HFFc6 (cell line): ENCODE measurements at regions not wholly inside any gene's neighbourhood (a gene's known extent, or its start where the extent isn't known, plus 50 kb on each side); places are given as distances from the start of the nearest gene placed in this dataset.
A peak's percentile ranks its signal among the peaks of the same experiment; 100 is the strongest.

Experiments
- DNase-seq: peaks from one replicate; pipeline ENCODE4 v3.0.0-alpha.2; 2018
- H3K27ac Mint-ChIP-seq: 2 replicates; pipeline ENCODE4 v1.8.0; 2020; ENCODE audit warnings: mild to moderate bottlenecking, mixed read lengths
- H3K27me3 Mint-ChIP-seq: 2 replicates; pipeline ENCODE4 v1.8.0; 2021; ENCODE audit warnings: mild to moderate bottlenecking, moderate library complexity, mixed read lengths; ENCODE audit not compliant: insufficient read depth
- H3K36me3 Mint-ChIP-seq: 2 replicates; pipeline ENCODE4 v1.8.0; 2021; ENCODE audit warnings: low read depth, mixed read lengths
- H3K4me1 Mint-ChIP-seq: 2 replicates; pipeline ENCODE4 v1.8.0; 2020; ENCODE audit warnings: low read depth, mixed read lengths
- H3K4me3 Mint-ChIP-seq: 2 replicates; pipeline ENCODE4 v1.8.0; 2020; ENCODE audit warnings: mild to moderate bottlenecking, moderate library complexity, mixed read lengths
- H3K9me3 Mint-ChIP-seq: 2 replicates; pipeline ENCODE4 v1.8.0; 2020; ENCODE audit warnings: mild to moderate bottlenecking, mixed read lengths
- TF ChIP-seq, protein P1 (sequence below): fragments of 200-600 bp; sonication (generic); IDR thresholded peaks from 2 replicates; pipeline ENCODE4 v1.5.0; 2021; ENCODE audit warnings: antibody characterized with exemption, mild to moderate bottlenecking

DNA sequence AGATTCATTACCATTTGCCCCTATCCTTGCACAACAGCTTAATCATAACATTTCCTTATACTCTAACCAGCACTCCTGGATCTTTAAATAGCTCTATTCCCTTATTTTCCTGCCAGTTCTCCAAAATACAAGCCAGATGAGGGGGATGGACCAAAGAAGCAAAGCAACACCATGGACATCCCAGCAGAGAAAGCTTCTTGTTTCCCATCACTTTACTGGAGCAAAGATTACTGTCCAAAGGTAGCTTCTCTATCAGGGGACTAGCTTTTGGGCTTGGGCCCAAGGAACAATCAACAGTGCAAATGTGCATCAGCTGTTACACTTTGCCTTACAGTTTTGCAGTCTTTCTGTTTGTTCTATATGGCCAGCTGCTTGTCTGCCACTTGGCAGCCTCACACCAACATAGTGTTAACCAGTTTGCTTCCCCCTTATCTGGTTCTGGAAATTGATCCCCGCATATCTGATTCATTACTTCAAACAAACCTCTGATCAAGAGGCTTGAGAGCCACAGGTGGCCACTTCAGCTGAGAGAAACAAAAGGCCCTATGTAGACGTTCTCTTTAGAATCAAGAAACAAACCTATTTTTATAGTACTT lies 814.3 kb downstream of the METTL15 start:
- no peaks in the 10 kb centered on the region for H3K9me3 Mint-ChIP-seq
- H3K36me3 Mint-ChIP-seq = no peaks in the 10 kb centered on the region; the same call in 1 of the 2 replicates
- H3K27me3 Mint-ChIP-seq = peaks cover 3% of the 10 kb centered on the region; the same call in 1 of the 2 replicates
- DNase-seq = no peak
- no peak overlapping the region for H3K4me3 Mint-ChIP-seq
- H3K27ac Mint-ChIP-seq = no peak overlapping the region
- H3K4me1 Mint-ChIP-seq = peaks cover 46% of the 10 kb centered on the region; the same call in 1 of the 2 replicates
- TF ChIP-seq, protein P1, sequence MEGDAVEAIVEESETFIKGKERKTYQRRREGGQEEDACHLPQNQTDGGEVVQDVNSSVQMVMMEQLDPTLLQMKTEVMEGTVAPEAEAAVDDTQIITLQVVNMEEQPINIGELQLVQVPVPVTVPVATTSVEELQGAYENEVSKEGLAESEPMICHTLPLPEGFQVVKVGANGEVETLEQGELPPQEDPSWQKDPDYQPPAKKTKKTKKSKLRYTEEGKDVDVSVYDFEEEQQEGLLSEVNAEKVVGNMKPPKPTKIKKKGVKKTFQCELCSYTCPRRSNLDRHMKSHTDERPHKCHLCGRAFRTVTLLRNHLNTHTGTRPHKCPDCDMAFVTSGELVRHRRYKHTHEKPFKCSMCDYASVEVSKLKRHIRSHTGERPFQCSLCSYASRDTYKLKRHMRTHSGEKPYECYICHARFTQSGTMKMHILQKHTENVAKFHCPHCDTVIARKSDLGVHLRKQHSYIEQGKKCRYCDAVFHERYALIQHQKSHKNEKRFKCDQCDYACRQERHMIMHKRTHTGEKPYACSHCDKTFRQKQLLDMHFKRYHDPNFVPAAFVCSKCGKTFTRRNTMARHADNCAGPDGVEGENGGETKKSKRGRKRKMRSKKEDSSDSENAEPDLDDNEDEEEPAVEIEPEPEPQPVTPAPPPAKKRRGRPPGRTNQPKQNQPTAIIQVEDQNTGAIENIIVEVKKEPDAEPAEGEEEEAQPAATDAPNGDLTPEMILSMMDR = no peak

DNA sequence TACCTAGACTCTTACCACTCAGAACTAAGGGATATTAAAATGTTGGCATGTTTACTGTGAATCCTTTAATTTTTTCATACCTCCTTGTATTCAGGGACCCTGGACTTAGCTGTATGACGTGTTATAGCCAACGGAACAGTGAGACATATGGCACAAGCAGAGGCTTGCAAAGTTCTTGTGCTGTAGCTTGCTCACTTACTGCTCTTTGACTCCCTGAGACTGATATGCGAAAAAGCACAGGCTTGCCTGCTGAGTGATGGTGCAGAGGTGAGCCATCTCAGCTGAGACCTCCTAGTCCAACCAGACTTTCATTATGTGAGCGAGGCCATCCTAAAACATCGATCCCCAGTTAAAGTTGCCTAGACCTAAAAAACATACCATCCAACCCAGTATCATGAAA lies 811.0 kb downstream of the METTL15 start:
- Mint-ChIP-seq H3K27me3 (peaks cover 3% of the 10 kb centered on the region; the same call in 1 of the 2 replicates), H3K27ac (peak overlapping the region; percentile 51; the same call in 1 of the 2 replicates), H3K4me1 (peaks cover 63% of the 10 kb centered on the region; the same call in 1 of the 2 replicates), H3K4me3 (peak overlapping the region; percentile 78; the same call in 1 of the 2 replicates), H3K36me3 (no peaks in the 10 kb centered on the region; the same call in 1 of the 2 replicates), H3K9me3 (no peaks in the 10 kb centered on the region)
- DNase-seq = no peak
- TF ChIP-seq, protein P1 = no peak

- H3K27me3 Mint-ChIP-seq = no peaks in the 10 kb centered on the region
- H3K9me3 Mint-ChIP-seq = no peaks in the 10 kb centered on the region
- H3K4me3 Mint-ChIP-seq = no peak overlapping the region
- TF ChIP-seq, protein P1 = no peak
- H3K4me1 Mint-ChIP-seq = peaks cover 71% of the 10 kb centered on the region
- no peak overlapping the region for H3K27ac Mint-ChIP-seq
- H3K36me3 Mint-ChIP-seq = no peaks in the 10 kb centered on the region
- DNase-seq = no peak
Measured at GRCh38 chr11:28913883-28914282, 805.7 kb downstream of the METTL15 start.

DNA sequence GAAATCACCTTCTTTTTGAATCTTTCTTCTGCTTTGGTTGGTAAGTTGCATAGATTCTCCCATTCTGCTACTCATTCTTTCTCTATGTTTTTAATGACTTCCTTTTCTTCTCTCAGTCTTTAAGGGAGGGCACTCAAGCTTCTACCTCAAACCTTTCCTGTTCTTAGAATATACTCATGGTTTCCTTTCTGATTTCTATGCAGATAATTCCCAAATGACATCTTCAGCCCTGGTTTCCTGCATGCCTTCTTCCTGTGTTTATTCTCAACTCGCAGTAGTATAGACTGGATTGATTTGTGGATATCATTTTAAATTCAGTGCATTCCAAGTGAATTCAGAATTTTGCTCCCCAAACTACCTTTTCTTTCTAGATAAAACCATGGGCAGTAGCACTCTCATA lies 803.6 kb downstream of the METTL15 start:
- H3K4me1 Mint-ChIP-seq = peaks cover 71% of the 10 kb centered on the region
- DNase-seq = no peak
- H3K27me3 Mint-ChIP-seq = no peaks in the 10 kb centered on the region
- H3K36me3 Mint-ChIP-seq = no peaks in the 10 kb centered on the region
- H3K27ac Mint-ChIP-seq = peak overlapping the region; percentile 47; the same call in 1 of the 2 replicates
- TF ChIP-seq, protein P1 = no peak
- H3K9me3 Mint-ChIP-seq = no peaks in the 10 kb centered on the region
- peak overlapping the region; percentile 23; the same call in 1 of the 2 replicates for H3K4me3 Mint-ChIP-seq

- DNase-seq = no peak
- H3K27me3 Mint-ChIP-seq = no peaks in the 10 kb centered on the region
- H3K9me3 Mint-ChIP-seq = no peaks in the 10 kb centered on the region
- TF ChIP-seq, protein P1 = no peak
- H3K36me3 Mint-ChIP-seq = no peaks in the 10 kb centered on the region
- H3K4me3 Mint-ChIP-seq = peak overlapping the region; percentile 2; the same call in 1 of the 2 replicates
- peaks cover 64% of the 10 kb centered on the region for H3K4me1 Mint-ChIP-seq
- peak overlapping the region; percentile 47; the same call in 1 of the 2 replicates for H3K27ac Mint-ChIP-seq
Measured at GRCh38 chr11:28910926-28911325, 802.7 kb downstream of the METTL15 start.
